GM23248 (cell line): ENCODE measurements at regions not wholly inside any gene's neighbourhood (a gene's known extent, or its start where the extent isn't known, plus 50 kb on each side); places are given as distances from the start of the nearest gene placed in this dataset.

Experiments
- EZH2 ChIP-seq: fragments of 200-600 bp; sonication (generic); IDR thresholded peaks from 2 replicates; pipeline ENCODE4 v1.6.1; 2018; ENCODE audit warnings: antibody characterized with exemption, mild to moderate bottlenecking; ENCODE audit not compliant: insufficient read depth, poor library complexity, severe bottlenecking
- EZH2phosphoT487 ChIP-seq: fragments of 200-600 bp; sonication (generic); IDR thresholded peaks from 2 replicates; pipeline ENCODE4 v1.6.1; 2018; ENCODE audit warnings: antibody characterized with exemption, moderate library complexity, mild to moderate bottlenecking, low read depth; ENCODE audit not compliant: insufficient read depth

DNA sequence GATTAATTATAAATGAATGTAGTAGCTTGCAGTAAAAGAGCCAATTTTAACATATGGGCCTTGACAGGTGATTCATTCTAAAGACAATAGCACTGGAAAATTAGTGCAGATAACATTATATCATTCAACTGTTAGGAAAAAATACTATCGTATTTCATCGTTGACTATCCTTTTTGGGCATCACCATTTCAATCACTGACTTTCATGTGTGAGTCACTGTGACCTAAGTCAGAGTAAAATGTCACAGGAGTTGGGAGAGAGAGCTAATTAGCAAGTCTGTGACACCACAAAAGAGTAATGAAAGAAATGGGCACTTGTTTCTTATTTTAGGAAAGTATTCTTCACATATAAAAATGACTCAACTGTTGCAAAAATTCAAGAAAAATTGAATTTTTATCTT lies 253.8 kb upstream of the CNTN5 start:
- TF ChIP-seq EZH2 (no peak), EZH2phosphoT487 (no peak)
